ENCODE measurements at regions not wholly inside any gene's neighbourhood (a gene's known extent, or its start where the extent isn't known, plus 50 kb on each side); places are given as distances from the start of the nearest gene placed in this dataset.

DNA sequence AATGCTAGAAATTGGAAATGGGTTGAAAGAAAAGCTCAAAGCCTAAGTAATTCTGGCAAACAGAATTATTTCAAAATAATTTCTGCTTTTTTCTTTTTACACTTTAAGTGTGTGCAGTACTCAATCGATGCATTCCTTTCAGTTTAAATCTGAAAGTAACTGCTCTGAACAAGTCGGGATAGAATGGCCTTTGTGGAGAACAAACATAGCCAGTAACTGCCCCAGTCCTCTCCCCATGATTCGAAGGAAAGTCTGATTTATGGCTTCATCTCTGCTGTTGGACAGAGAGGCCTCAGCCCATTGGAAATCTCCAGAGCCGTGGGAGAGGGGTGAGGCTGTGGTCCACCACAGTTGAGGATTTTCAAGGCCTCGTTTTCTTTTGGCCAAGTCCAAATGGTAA, 174.0 kb upstream of the TLL1 start:
- H3K4me3 ChIP-seq (ENCODE audit: low read length): no peak overlapping the region

DNA sequence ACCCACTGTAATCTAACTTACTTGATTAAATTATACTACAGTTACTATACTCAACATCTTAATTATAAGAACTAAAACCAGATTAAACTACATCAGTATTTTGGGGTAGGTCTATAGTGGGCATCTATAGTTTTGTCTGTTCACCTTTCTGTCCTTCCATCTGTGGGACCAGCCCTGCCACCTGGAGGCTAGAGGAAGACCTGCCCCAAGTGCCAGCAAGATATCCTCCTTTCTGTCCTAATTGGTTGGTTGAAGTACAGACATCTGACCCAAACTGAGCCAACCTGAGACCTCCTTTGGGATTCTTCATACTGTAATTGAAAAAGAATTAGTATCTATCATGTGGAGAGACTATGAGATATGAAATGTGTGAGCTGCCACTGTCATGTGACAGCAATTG, 172.2 kb upstream of the TLL1 start:
- H3K9me3 ChIP-seq (ENCODE audit: control insufficient read depth, insufficient read depth, low read length): no peaks in the 10 kb centered on the region
- no peaks in the 10 kb centered on the region for H3K79me2 ChIP-seq (ENCODE audit: control insufficient read depth, low read length)
- no peak overlapping the region for H3K4me2 ChIP-seq (ENCODE audit: low read length)
- H3K36me3 ChIP-seq (ENCODE audit: control insufficient read depth, low read length): no peaks in the 10 kb centered on the region
- H3F3A ChIP-seq (ENCODE audit: control insufficient read depth, insufficient read depth): no peaks in the 10 kb centered on the region
- H3K4me3 ChIP-seq (ENCODE audit: low read length): no peak overlapping the region
- TF ChIP-seq, protein P1, sequence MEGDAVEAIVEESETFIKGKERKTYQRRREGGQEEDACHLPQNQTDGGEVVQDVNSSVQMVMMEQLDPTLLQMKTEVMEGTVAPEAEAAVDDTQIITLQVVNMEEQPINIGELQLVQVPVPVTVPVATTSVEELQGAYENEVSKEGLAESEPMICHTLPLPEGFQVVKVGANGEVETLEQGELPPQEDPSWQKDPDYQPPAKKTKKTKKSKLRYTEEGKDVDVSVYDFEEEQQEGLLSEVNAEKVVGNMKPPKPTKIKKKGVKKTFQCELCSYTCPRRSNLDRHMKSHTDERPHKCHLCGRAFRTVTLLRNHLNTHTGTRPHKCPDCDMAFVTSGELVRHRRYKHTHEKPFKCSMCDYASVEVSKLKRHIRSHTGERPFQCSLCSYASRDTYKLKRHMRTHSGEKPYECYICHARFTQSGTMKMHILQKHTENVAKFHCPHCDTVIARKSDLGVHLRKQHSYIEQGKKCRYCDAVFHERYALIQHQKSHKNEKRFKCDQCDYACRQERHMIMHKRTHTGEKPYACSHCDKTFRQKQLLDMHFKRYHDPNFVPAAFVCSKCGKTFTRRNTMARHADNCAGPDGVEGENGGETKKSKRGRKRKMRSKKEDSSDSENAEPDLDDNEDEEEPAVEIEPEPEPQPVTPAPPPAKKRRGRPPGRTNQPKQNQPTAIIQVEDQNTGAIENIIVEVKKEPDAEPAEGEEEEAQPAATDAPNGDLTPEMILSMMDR (IDR thresholded peaks at IDR 0.05; ENCODE audit: low read depth, low read length, poor library complexity, severe bottlenecking): peak; percentile 24
- no peak for TF ChIP-seq EZH2phosphoT487 (IDR thresholded peaks at IDR 0.05; ENCODE audit: borderline replicate concordance, low read length)
- no peaks in the 10 kb centered on the region for H3K4me1 ChIP-seq (ENCODE audit: control insufficient read depth, low read length)
- H3K27me3 ChIP-seq (ENCODE audit: control insufficient read depth, low read length): no peaks in the 10 kb centered on the region
- no peaks in the 10 kb centered on the region for H3K9me2 ChIP-seq (replicated peaks; ENCODE audit: control insufficient read depth, low read length)
- H3K27ac ChIP-seq (ENCODE audit: low read depth, low read length): no peak overlapping the region
- H4K20me1 ChIP-seq (ENCODE audit: control insufficient read depth, insufficient read depth, low read depth, low read length): no peaks in the 10 kb centered on the region

More for the DNA sequence above, 174.0 kb upstream of the TLL1 start:
- H3K9me3 ChIP-seq (ENCODE audit: control insufficient read depth, insufficient read depth, low read length): no peaks in the 10 kb centered on the region
- H3K36me3 ChIP-seq (ENCODE audit: control insufficient read depth, low read length): no peaks in the 10 kb centered on the region
- no peak overlapping the region for H3K4me2 ChIP-seq (ENCODE audit: low read length)
- TF ChIP-seq, protein P1 (IDR thresholded peaks at IDR 0.05; ENCODE audit: low read depth, low read length, poor library complexity, severe bottlenecking): no peak
- no peak for TF ChIP-seq EZH2phosphoT487 (IDR thresholded peaks at IDR 0.05; ENCODE audit: borderline replicate concordance, low read length)
- H3K27me3 ChIP-seq (ENCODE audit: control insufficient read depth, low read length): no peaks in the 10 kb centered on the region
- H3F3A ChIP-seq (ENCODE audit: control insufficient read depth, insufficient read depth): no peaks in the 10 kb centered on the region
- H4K20me1 ChIP-seq (ENCODE audit: control insufficient read depth, insufficient read depth, low read depth, low read length): no peaks in the 10 kb centered on the region
- H3K79me2 ChIP-seq (ENCODE audit: control insufficient read depth, low read length): no peaks in the 10 kb centered on the region
- no peaks in the 10 kb centered on the region for H3K9me2 ChIP-seq (replicated peaks; ENCODE audit: control insufficient read depth, low read length)
- no peak overlapping the region for H3K27ac ChIP-seq (ENCODE audit: low read depth, low read length)
- no peaks in the 10 kb centered on the region for H3K4me1 ChIP-seq (ENCODE audit: control insufficient read depth, low read length)

DNA sequence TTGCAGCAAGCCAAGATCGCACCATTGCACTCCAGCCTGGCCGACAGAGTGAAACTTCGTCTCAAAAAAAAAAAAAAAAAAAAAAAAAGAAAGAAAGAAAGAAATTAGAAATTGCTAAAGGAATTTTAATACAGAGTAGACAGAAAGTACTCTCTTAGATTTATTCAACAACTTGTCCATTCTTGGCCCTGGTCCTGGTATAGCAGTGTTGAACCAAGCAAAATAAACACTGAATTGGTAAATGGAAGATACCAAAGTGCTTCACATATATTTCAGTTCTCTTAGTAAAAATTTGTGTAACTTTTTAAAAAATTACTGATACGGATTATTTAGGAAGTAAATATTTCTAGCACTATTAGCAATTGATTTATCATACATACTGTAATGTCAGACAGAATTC, 165.9 kb upstream of the TLL1 start:
- Histone ChIP-seq H3K4me3 (ENCODE audit: low read length) (no peak overlapping the region), H3F3A (ENCODE audit: control insufficient read depth, insufficient read depth) (no peaks in the 10 kb centered on the region), H3K9me2 (replicated peaks; ENCODE audit: control insufficient read depth, low read length) (no peaks in the 10 kb centered on the region), H3K36me3 (ENCODE audit: control insufficient read depth, low read length) (no peaks in the 10 kb centered on the region), H3K27ac (ENCODE audit: low read depth, low read length) (no peak overlapping the region), H4K20me1 (ENCODE audit: control insufficient read depth, insufficient read depth, low read depth, low read length) (no peaks in the 10 kb centered on the region), H3K79me2 (ENCODE audit: control insufficient read depth, low read length) (no peaks in the 10 kb centered on the region), H3K27me3 (ENCODE audit: control insufficient read depth, low read length) (peaks cover 2% of the 10 kb centered on the region; the same call in 1 of the 2 replicates), H3K4me1 (ENCODE audit: control insufficient read depth, low read length) (no peaks in the 10 kb centered on the region), H3K4me2 (ENCODE audit: low read length) (no peak overlapping the region), H3K9me3 (ENCODE audit: control insufficient read depth, insufficient read depth, low read length) (no peaks in the 10 kb centered on the region)
- TF ChIP-seq, protein P1 (IDR thresholded peaks at IDR 0.05; ENCODE audit: low read depth, low read length, poor library complexity, severe bottlenecking): no peak
- no peak for TF ChIP-seq EZH2phosphoT487 (IDR thresholded peaks at IDR 0.05; ENCODE audit: borderline replicate concordance, low read length)

Data from DOHH2 (cell line).